Neutrophil (primary cell): ENCODE measurements at regions not wholly inside any gene's neighbourhood (a gene's known extent, or its start where the extent isn't known, plus 50 kb on each side); places are given as distances from the start of the nearest gene placed in this dataset.

Source experiments
- H3K27ac ChIP-seq: fragments of 200-600 bp; sonication (generic); 2 replicates; pipeline ENCODE4 v1.5.1; 2016; ENCODE audit warnings: mild to moderate bottlenecking, moderate library complexity
- H3K27me3 ChIP-seq: fragments of 200-600 bp; sonication (generic); 2 replicates; pipeline ENCODE4 v1.6.0; 2016; ENCODE audit warnings: mild to moderate bottlenecking
- H3K36me3 ChIP-seq: fragments of 200-600 bp; sonication (generic); 2 replicates; pipeline ENCODE4 v1.5.1; 2017
- H3K4me1 ChIP-seq, 2 experiments: fragments of 200-600 bp in 1 of 2; sonication (generic) in 1 of 2; 1 replicate in 1 of 2; 2 replicates in 1 of 2; pipeline versions ENCODE4 v1.5.1 to v1.6.1; 2013 to 2016; ENCODE audit warnings: low read depth in 1 of 2, low read length in 1 of 2, mild to moderate bottlenecking in 1 of 2, moderate library complexity in 1 of 2; ENCODE audit not compliant: control insufficient read depth in 1 of 2, insufficient read depth in 1 of 2
- H3K4me3 ChIP-seq, 2 experiments: fragments of 200-600 bp in 1 of 2; sonication (generic) in 1 of 2; 1 replicate in 1 of 2; 2 replicates in 1 of 2; pipeline ENCODE4 v1.5.1; 2013 to 2016; ENCODE audit warnings: low read depth in 1 of 2, low read length in 1 of 2, mild to moderate bottlenecking in 1 of 2, moderate library complexity in 1 of 2
- H3K9me3 ChIP-seq: fragments of 200-600 bp; sonication (generic); 2 replicates; pipeline ENCODE4 v1.5.1; 2016
- TF ChIP-seq, protein P1 (sequence below): fragments of 200-600 bp; sonication (generic); IDR thresholded peaks from 2 replicates; pipeline ENCODE4 v1.5.1; 2016; ENCODE audit warnings: antibody characterized with exemption

DNA sequence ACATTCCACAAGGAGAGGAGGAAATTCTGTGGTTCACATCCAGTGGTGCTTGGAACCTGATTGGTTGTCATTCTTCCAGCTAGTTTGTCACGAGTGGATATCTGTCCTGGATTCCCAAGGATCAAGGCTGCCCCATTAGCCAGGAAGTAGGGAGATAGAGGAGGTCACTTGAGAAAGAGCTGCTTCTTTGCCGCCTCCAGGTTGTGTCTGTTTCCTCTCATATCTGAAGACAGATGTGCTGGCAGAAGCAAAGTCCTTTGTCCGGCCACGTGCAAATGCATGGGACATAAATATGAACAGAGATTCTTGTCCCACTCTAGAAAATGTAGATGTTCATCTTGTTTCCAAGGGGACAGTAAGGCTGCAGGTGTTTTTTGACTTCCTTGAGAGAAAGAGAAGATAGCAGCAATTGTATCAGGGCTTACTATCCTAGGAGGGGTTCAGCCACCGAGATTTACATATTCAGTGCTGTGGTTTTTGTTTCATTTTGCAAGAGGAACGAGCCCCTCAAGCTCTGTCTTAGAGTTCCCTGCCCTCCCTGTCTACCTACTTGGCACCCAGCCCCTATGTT, 174.4 kb downstream of the RPIA start:
- Histone ChIP-seq H3K27me3 (peaks cover 36% of the 10 kb centered on the region), H3K27ac (no peak overlapping the region), H3K9me3 (no peaks in the 10 kb centered on the region), H3K36me3 (no peaks in the 10 kb centered on the region), H3K4me3 (no peak overlapping the region), H3K4me1 (peaks cover 3 to 15% of the 10 kb centered on the region in 2 experiments)
- TF ChIP-seq, protein P1, sequence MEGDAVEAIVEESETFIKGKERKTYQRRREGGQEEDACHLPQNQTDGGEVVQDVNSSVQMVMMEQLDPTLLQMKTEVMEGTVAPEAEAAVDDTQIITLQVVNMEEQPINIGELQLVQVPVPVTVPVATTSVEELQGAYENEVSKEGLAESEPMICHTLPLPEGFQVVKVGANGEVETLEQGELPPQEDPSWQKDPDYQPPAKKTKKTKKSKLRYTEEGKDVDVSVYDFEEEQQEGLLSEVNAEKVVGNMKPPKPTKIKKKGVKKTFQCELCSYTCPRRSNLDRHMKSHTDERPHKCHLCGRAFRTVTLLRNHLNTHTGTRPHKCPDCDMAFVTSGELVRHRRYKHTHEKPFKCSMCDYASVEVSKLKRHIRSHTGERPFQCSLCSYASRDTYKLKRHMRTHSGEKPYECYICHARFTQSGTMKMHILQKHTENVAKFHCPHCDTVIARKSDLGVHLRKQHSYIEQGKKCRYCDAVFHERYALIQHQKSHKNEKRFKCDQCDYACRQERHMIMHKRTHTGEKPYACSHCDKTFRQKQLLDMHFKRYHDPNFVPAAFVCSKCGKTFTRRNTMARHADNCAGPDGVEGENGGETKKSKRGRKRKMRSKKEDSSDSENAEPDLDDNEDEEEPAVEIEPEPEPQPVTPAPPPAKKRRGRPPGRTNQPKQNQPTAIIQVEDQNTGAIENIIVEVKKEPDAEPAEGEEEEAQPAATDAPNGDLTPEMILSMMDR = no peak

DNA sequence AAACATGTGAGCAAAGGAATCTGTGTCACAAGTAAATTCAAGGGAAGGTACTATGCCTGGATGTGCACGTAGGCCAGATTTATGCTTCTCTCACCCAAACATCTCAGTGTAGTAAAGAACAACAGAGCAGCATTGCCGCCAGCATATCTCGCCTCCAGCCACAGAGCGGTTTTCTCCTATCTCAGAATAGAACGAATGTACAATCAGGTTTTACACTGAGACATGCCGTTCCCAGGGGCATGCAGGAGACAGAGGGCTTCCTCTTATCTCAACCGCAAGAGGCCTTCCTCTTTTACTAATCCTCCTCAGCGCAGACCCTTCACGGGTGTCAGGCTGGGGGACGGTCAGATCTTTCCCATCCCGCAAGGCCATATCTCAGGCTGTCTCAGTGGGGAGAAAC, 175.3 kb downstream of the RPIA start:
- Histone ChIP-seq H3K9me3 (no peaks in the 10 kb centered on the region), H3K27ac (no peak overlapping the region), H3K27me3 (peaks cover 36% of the 10 kb centered on the region), H3K4me1 (peaks cover 3 to 15% of the 10 kb centered on the region in 2 experiments), H3K4me3 (no peak overlapping the region), H3K36me3 (no peaks in the 10 kb centered on the region)
- TF ChIP-seq, protein P1 = no peak

DNA sequence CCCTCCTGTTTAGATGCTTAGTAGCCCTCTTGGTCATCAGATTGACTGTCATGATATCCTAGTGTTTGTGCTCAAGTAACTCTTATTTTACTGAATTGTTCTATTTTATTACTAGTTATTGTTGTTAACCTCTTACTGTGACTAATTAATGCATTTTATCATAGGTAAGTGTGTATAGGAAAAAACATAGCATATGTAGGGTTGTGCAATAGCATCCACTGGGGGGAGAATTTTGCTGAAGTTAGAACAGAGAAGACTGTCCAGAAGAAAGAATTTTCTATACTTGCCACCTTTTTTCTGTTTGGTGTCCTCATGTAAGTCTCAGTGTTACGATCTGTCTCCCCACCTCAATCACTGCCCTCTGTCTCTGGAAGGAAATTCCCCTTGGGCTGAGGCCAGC, 177.4 kb downstream of the RPIA start:
- no peak overlapping the region for H3K27ac ChIP-seq
- H3K9me3 ChIP-seq = no peaks in the 10 kb centered on the region
- H3K4me3 ChIP-seq = no peak overlapping the region
- H3K27me3 ChIP-seq = peaks cover 35% of the 10 kb centered on the region
- TF ChIP-seq, protein P1 = no peak
- H3K4me1 ChIP-seq = peaks cover 3 to 15% of the 10 kb centered on the region in 2 experiments
- H3K36me3 ChIP-seq = no peaks in the 10 kb centered on the region

DNA sequence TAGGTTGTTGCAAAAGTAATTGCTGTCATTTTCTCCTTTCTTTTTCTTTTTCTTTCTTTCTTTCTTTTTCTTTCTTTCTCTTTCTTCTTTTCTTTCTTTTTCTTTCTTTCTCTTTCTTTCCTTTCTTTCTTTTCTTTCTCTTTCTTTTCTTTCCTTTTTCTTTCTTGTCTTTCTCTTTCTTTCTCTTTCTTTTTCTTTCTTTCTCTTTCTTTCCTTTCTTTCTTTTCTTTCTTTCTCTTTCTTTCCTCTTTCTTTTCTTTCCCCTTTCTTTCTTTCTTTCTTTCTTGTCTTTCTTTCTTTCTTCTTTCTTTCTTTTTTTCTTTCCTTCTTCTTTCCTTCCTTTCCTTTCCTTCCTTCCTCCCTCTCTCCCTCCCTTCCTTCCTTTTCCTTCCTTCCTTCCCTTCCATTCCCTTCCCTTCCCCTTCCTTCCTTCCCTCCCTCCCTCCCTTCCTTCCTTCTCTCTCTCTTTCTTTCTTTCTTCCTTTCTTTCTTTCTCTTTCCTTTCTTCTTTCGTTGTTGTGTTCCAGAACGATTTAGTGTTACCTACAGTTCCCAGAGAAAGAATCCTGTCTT, 178.9 kb downstream of the RPIA start:
- Histone ChIP-seq H3K4me3 (no peak overlapping the region), H3K27me3 (peaks cover 20% of the 10 kb centered on the region), H3K36me3 (no peaks in the 10 kb centered on the region), H3K27ac (no peak overlapping the region), H3K9me3 (no peaks in the 10 kb centered on the region), H3K4me1 (peaks cover 3 to 15% of the 10 kb centered on the region in 2 experiments)
- TF ChIP-seq, protein P1 = no peak

DNA sequence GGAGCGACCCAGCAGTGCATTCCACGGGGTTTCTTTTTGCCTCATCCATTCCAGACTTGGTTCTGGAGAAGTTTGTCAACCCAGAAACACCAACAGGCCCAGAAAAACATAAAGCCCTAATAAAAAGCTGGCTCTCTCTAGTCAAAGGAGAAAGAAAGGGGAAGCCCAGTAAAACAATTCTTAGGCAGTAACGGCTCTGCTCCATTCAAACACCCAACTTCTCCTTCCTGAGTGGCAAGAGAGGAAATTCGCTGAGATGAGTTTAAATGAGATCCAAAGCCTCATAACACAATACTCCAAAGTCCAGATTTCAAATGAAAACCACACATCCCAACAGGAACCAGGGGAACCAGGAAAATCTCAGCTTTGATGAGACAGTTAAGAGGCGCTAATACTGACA, 179.9 kb downstream of the RPIA start:
- TF ChIP-seq, protein P1 = no peak
- no peaks in the 10 kb centered on the region for H3K9me3 ChIP-seq
- H3K27me3 ChIP-seq = peaks cover 10% of the 10 kb centered on the region
- no peak overlapping the region for H3K4me3 ChIP-seq
- H3K4me1 ChIP-seq = peaks cover 3 to 9% of the 10 kb centered on the region in 2 experiments
- no peak overlapping the region for H3K27ac ChIP-seq
- no peaks in the 10 kb centered on the region for H3K36me3 ChIP-seq
